ENCODE measurements at regions not wholly inside any gene's neighbourhood (a gene's known extent, or its start where the extent isn't known, plus 50 kb on each side); places are given as distances from the start of the nearest gene placed in this dataset.

DNA sequence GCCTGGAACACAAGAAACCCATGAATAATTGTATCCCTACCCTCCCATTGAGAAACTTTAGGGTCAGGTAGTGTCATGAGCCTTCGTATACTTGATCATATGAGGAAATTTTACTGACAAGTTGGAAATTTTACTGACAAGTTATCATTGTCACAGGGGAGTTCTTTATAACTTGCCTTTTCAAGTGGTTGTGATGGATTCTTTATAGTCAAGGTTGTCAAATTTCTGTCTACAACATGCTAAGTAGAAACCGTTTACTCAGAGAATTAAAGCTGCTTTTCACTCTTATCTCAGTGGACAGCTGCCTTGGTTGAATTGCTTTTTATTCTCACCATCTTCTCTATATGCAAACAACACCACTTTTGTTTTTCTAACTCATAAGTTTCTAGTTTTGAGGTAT lies 1286.4 kb downstream of the EPHA7 start:
- FAIRE-seq (no peak), DNase-seq (ENCODE audit: low read depth, low spot score) (no peak)
- Histone ChIP-seq H3K79me2 (ENCODE audit: control insufficient read depth, insufficient read depth, low read length) (no peaks in the 10 kb centered on the region), H3K4me3 (ENCODE audit: control insufficient read depth in 2 of 3, extremely low read depth in 1 of 3, insufficient read depth in 2 of 3, low read depth in 1 of 3, low read length in 3 of 3) (no peak overlapping the region), H3K4me1 (ENCODE audit: control insufficient read depth, extremely low read depth, insufficient read depth, low read length) (no peaks in the 10 kb centered on the region), H3K9me3 (ENCODE audit: control insufficient read depth, low read depth, low read length) (no peaks in the 10 kb centered on the region), H3K9me1 (ENCODE audit: control insufficient read depth, extremely low read depth, insufficient read depth, low read length) (no peaks in the 10 kb centered on the region), H3K9ac (ENCODE audit: control insufficient read depth, extremely low read depth, insufficient read depth, low read length) (no peak overlapping the region), H2AFZ (ENCODE audit: control insufficient read depth, low read length) (no peak overlapping the region), H3K27me3 (ENCODE audit: control insufficient read depth, extremely low read depth, insufficient read depth, low read length) (no peaks in the 10 kb centered on the region), H3K36me3 (ENCODE audit: control insufficient read depth in 2 of 2, extremely low read depth in 1 of 2, insufficient read depth in 2 of 2, low read length in 2 of 2) (no peaks in the 10 kb centered on the region), H3K4me2 (ENCODE audit: control insufficient read depth, extremely low read depth, insufficient read depth, low read depth, low read length) (no peak overlapping the region), H4K20me1 (ENCODE audit: control insufficient read depth, extremely low read depth, insufficient read depth, low read length) (no peaks in the 10 kb centered on the region), H3K27ac (ENCODE audit: control insufficient read depth, insufficient read depth, low read length) (no peak overlapping the region)
- dilution Hi-C loops (cut with MboI; ENCODE audit: extremely low pct_ligation_motif_present, low sequenced_read_pairs) = no loop called here
- TF ChIP-seq, protein P1, sequence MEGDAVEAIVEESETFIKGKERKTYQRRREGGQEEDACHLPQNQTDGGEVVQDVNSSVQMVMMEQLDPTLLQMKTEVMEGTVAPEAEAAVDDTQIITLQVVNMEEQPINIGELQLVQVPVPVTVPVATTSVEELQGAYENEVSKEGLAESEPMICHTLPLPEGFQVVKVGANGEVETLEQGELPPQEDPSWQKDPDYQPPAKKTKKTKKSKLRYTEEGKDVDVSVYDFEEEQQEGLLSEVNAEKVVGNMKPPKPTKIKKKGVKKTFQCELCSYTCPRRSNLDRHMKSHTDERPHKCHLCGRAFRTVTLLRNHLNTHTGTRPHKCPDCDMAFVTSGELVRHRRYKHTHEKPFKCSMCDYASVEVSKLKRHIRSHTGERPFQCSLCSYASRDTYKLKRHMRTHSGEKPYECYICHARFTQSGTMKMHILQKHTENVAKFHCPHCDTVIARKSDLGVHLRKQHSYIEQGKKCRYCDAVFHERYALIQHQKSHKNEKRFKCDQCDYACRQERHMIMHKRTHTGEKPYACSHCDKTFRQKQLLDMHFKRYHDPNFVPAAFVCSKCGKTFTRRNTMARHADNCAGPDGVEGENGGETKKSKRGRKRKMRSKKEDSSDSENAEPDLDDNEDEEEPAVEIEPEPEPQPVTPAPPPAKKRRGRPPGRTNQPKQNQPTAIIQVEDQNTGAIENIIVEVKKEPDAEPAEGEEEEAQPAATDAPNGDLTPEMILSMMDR (optimal IDR thresholded peaks at IDR 0.05 in 1 of 3, IDR thresholded peaks at IDR 0.05 in 1 of 3, conservative IDR thresholded peaks at IDR 0.05 in 1 of 3; ENCODE audit: extremely low read depth in 1 of 3, insufficient read depth in 2 of 3, low read length in 3 of 3) = no peak
- TF ChIP-seq EZH2 (IDR thresholded peaks at IDR 0.05; ENCODE audit: low read length) = no peak

- Histone ChIP-seq H3K36me3 (ENCODE audit: control insufficient read depth in 2 of 2, extremely low read depth in 1 of 2, insufficient read depth in 2 of 2, low read length in 2 of 2) (no peaks in the 10 kb centered on the region), H3K4me1 (ENCODE audit: control insufficient read depth, extremely low read depth, insufficient read depth, low read length) (no peaks in the 10 kb centered on the region), H3K9me1 (ENCODE audit: control insufficient read depth, extremely low read depth, insufficient read depth, low read length) (no peaks in the 10 kb centered on the region), H3K9ac (ENCODE audit: control insufficient read depth, extremely low read depth, insufficient read depth, low read length) (no peak overlapping the region), H3K79me2 (ENCODE audit: control insufficient read depth, insufficient read depth, low read length) (no peaks in the 10 kb centered on the region), H3K27me3 (ENCODE audit: control insufficient read depth, extremely low read depth, insufficient read depth, low read length) (no peaks in the 10 kb centered on the region), H4K20me1 (ENCODE audit: control insufficient read depth, extremely low read depth, insufficient read depth, low read length) (no peaks in the 10 kb centered on the region), H3K27ac (ENCODE audit: control insufficient read depth, insufficient read depth, low read length) (no peak overlapping the region), H3K4me3 (ENCODE audit: control insufficient read depth in 2 of 3, extremely low read depth in 1 of 3, insufficient read depth in 2 of 3, low read depth in 1 of 3, low read length in 3 of 3) (no peak overlapping the region), H3K4me2 (ENCODE audit: control insufficient read depth, extremely low read depth, insufficient read depth, low read depth, low read length) (no peak overlapping the region), H2AFZ (ENCODE audit: control insufficient read depth, low read length) (no peak overlapping the region), H3K9me3 (ENCODE audit: control insufficient read depth, low read depth, low read length) (no peaks in the 10 kb centered on the region)
- TF ChIP-seq, protein P1 (optimal IDR thresholded peaks at IDR 0.05 in 1 of 3, IDR thresholded peaks at IDR 0.05 in 1 of 3, conservative IDR thresholded peaks at IDR 0.05 in 1 of 3; ENCODE audit: extremely low read depth in 1 of 3, insufficient read depth in 2 of 3, low read length in 3 of 3) = no peak
- no peak for TF ChIP-seq EZH2 (IDR thresholded peaks at IDR 0.05; ENCODE audit: low read length)
- dilution Hi-C loops (cut with MboI; ENCODE audit: extremely low pct_ligation_motif_present, low sequenced_read_pairs) = no loop called here
- no peak for DNase-seq (ENCODE audit: low read depth, low spot score)
- no peak for FAIRE-seq
Measured at GRCh38 chr6:92132457-92132856, 1286.9 kb downstream of the EPHA7 start.

Data from keratinocyte (primary cell).